Liver (tissue), 8 donors: ENCODE measurements at regions not wholly inside any gene's neighbourhood (a gene's known extent, or its start where the extent isn't known, plus 50 kb on each side); places are given as distances from the start of the nearest gene placed in this dataset.

Source experiments
- DNase-seq: peaks from one replicate; pipeline ENCODE4 v3.0.0-alpha.2; 2017; ENCODE audit warnings: low spot score
- H3K27ac ChIP-seq, 2 donors: one replicate each; pipeline ENCODE4 v1.7.0; 2013; ENCODE audit warnings: inconsistent platforms in 2 of 2, low read length in 2 of 2, control low read depth in 1 of 2, low read depth in 1 of 2, mild to moderate bottlenecking in 1 of 2
- H3K27me3 ChIP-seq, 4 donors: one replicate each; pipeline versions ENCODE4 v1.6.1 to v1.7.0; 2013; ENCODE audit warnings: low read length in 3 of 4, inconsistent platforms in 1 of 4, mild to moderate bottlenecking in 1 of 4, moderate library complexity in 1 of 4; ENCODE audit not compliant: control insufficient read depth in 4 of 4, insufficient read depth in 4 of 4
- H3K36me3 ChIP-seq, 4 donors: one replicate each; pipeline versions ENCODE4 v1.6.1 to v1.7.0; 2013; ENCODE audit warnings: low read length in 3 of 4, mild to moderate bottlenecking in 3 of 4, low read depth in 1 of 4, moderate library complexity in 1 of 4; ENCODE audit not compliant: control insufficient read depth in 4 of 4, insufficient read depth in 3 of 4
- H3K4me1 ChIP-seq, 4 donors: one replicate each; pipeline versions ENCODE4 v1.6.1 to v1.7.0; 2013; ENCODE audit warnings: low read length in 3 of 4, mild to moderate bottlenecking in 3 of 4, moderate library complexity in 1 of 4; ENCODE audit not compliant: control insufficient read depth in 4 of 4, insufficient read depth in 4 of 4
- H3K4me3 ChIP-seq, 3 donors: one replicate each; pipeline versions ENCODE4 v1.6.1 to v1.7.0; 2013; ENCODE audit warnings: low read length in 3 of 3, control low read depth in 1 of 3, low read depth in 1 of 3, mild to moderate bottlenecking in 1 of 3
- H3K9ac ChIP-seq, 2 donors: one replicate each; pipeline ENCODE4 v1.7.0; 2013; ENCODE audit warnings: low read length in 2 of 2, mild to moderate bottlenecking in 2 of 2, moderate library complexity in 2 of 2, control low read depth in 1 of 2, low read depth in 1 of 2
- H3K9me3 ChIP-seq, 4 donors: one replicate each; pipeline versions ENCODE4 v1.6.1 to v1.7.0; 2013; ENCODE audit warnings: low read length in 3 of 4; ENCODE audit not compliant: control insufficient read depth in 4 of 4
- EGR1 ChIP-seq, 2 donors: IDR thresholded peaks; 2 replicates each; pipeline ENCODE4 v1.6.1; 2016 to 2018; ENCODE audit warnings: antibody characterized with exemption in 2 of 2, low read depth in 2 of 2
- FOXA1 ChIP-seq: IDR thresholded peaks from 2 replicates; pipeline ENCODE4 v1.6.1; 2016; ENCODE audit warnings: antibody characterized with exemption
- FOXA2 ChIP-seq: IDR thresholded peaks from 2 replicates; pipeline ENCODE4 v1.6.1; 2016; ENCODE audit warnings: antibody characterized with exemption
- GABPA ChIP-seq, 2 donors: IDR thresholded peaks in 1 of 2; conservative IDR thresholded peaks in 1 of 2; 2 replicates each; pipeline ENCODE4 v1.6.1; 2016; ENCODE audit warnings: antibody characterized with exemption in 2 of 2, mild to moderate bottlenecking in 1 of 2, moderate library complexity in 1 of 2
- HNF4A ChIP-seq, 2 donors: conservative IDR thresholded peaks; 2 replicates each; pipeline ENCODE4 v1.6.1; 2016; ENCODE audit warnings: antibody characterized with exemption in 2 of 2, mild to moderate bottlenecking in 2 of 2
- HNF4G ChIP-seq: IDR thresholded peaks from 2 replicates; pipeline ENCODE4 v1.6.1; 2016; ENCODE audit warnings: antibody characterized with exemption
- JUND ChIP-seq, 2 donors: IDR thresholded peaks; 2 replicates each; pipeline ENCODE4 v1.6.1; 2016; ENCODE audit warnings: antibody characterized with exemption in 2 of 2
- RAD21 ChIP-seq, 2 donors: IDR thresholded peaks; 2 replicates each; pipeline ENCODE4 v1.6.1; 2016; ENCODE audit warnings: antibody characterized with exemption in 2 of 2, mild to moderate bottlenecking in 2 of 2
- RXRA ChIP-seq, 2 donors: IDR thresholded peaks; 2 replicates each; pipeline ENCODE4 v1.6.1; 2017 to 2018; ENCODE audit warnings: antibody characterized with exemption in 2 of 2, mild to moderate bottlenecking in 1 of 2
- SP1 ChIP-seq: IDR thresholded peaks from 2 replicates; pipeline ENCODE4 v1.6.1; 2018; ENCODE audit warnings: antibody characterized with exemption, mild to moderate bottlenecking
- TAF1 ChIP-seq: conservative IDR thresholded peaks from 2 replicates; pipeline ENCODE4 v1.6.1; 2016; ENCODE audit warnings: antibody characterized with exemption, mild to moderate bottlenecking
- YY1 ChIP-seq: IDR thresholded peaks from 2 replicates; pipeline ENCODE4 v1.6.1; 2016; ENCODE audit warnings: antibody characterized with exemption, mild to moderate bottlenecking
- WGBS: extraction: QIAGEN DNeasy Blood & Tissue Kit; methylation state at CpG from one replicate; pipeline ENCODE4 v1.1.7; 2013; 5-methylcytosine and 5-hydroxymethylcytosine counted together
- TF ChIP-seq, protein P1 (sequence below): IDR thresholded peaks from 2 replicates; pipeline ENCODE4 v1.6.1; 2016; ENCODE audit warnings: antibody characterized with exemption
- TF ChIP-seq, protein P2 (sequence below): IDR thresholded peaks from 2 replicates; pipeline ENCODE4 v1.6.1; 2016; ENCODE audit warnings: antibody characterized with exemption, mild to moderate bottlenecking
- TF ChIP-seq, protein P3 (sequence below): IDR thresholded peaks from 2 replicates; pipeline ENCODE4 v1.6.1; 2016; ENCODE audit warnings: antibody characterized with exemption
- TF ChIP-seq, protein P4 (sequence below): fragments of 150-350 bp; IDR thresholded peaks from 2 replicates; pipeline ENCODE4 v1.5.1; 2017; ENCODE audit warnings: improper control_type of control experiment, low read depth, low read length; ENCODE audit not compliant: missing input control
- TF ChIP-seq, protein P5 (sequence below): IDR thresholded peaks from 2 replicates; pipeline ENCODE4 v1.6.1; 2016; ENCODE audit warnings: antibody characterized with exemption
- donor health status: healthy.
- donor health status: healthy.
- donor health status: healthy.
- donor health status: healthy.
- donor health status: healthy.

DNA sequence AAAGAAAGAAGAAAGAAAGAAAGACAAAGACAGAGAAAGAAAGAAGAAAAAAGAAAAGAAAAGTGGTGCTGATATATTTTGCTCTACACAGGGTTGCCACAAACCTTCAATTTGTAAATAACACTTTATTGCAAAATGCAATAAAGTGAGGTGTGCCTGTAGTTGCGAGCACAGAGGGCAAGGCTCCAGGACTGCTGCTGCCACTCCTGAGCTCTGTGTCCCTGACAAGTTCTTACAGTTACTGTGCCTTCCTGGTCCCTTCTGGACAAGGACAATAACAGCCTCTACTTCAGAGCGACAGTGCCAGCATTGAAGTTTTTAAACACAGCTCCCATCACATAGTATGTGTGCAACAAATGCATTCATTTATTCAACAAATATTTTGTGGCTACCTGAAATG lies 148.1 kb downstream of the AXIN2 start:
- 72% methylated on average over 2 of the region's 2 CpGs for WGBS

DNA sequence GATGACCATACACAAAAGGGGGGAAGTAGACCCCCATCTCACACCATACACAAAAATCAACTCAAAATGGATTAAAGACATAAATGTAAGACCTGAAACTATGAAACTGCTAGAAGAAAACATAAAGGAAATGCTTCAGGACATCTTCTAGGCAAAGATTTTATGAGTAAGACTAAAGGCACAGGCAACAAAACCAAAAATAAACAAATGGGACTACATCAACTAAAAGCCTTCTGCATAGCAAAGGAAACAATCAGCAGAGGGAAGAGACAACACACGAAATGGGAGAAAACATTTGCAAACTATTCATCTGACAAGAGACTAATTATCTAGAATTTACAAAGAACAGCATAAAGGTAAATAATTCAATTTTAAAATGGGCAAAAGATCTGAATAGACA lies 152.1 kb downstream of the AXIN2 start:
- Histone ChIP-seq H3K4me1 (no peaks in the 10 kb centered on the region), H3K27ac (no peak overlapping the region), H3K9me3 (no peaks in the 10 kb centered on the region), H3K4me3 (no peak overlapping the region), H3K36me3 (no peaks in the 10 kb centered on the region), H3K9ac (no peak overlapping the region), H3K27me3 (no peaks in the 10 kb centered on the region)
- no peak for DNase-seq
- TF ChIP-seq, protein P1, sequence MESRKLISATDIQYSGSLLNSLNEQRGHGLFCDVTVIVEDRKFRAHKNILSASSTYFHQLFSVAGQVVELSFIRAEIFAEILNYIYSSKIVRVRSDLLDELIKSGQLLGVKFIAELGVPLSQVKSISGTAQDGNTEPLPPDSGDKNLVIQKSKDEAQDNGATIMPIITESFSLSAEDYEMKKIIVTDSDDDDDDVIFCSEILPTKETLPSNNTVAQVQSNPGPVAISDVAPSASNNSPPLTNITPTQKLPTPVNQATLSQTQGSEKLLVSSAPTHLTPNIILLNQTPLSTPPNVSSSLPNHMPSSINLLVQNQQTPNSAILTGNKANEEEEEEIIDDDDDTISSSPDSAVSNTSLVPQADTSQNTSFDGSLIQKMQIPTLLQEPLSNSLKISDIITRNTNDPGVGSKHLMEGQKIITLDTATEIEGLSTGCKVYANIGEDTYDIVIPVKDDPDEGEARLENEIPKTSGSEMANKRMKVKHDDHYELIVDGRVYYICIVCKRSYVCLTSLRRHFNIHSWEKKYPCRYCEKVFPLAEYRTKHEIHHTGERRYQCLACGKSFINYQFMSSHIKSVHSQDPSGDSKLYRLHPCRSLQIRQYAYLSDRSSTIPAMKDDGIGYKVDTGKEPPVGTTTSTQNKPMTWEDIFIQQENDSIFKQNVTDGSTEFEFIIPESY, result no peak
- no peak for TF ChIP-seq SP1
- TF ChIP-seq, protein P2, sequence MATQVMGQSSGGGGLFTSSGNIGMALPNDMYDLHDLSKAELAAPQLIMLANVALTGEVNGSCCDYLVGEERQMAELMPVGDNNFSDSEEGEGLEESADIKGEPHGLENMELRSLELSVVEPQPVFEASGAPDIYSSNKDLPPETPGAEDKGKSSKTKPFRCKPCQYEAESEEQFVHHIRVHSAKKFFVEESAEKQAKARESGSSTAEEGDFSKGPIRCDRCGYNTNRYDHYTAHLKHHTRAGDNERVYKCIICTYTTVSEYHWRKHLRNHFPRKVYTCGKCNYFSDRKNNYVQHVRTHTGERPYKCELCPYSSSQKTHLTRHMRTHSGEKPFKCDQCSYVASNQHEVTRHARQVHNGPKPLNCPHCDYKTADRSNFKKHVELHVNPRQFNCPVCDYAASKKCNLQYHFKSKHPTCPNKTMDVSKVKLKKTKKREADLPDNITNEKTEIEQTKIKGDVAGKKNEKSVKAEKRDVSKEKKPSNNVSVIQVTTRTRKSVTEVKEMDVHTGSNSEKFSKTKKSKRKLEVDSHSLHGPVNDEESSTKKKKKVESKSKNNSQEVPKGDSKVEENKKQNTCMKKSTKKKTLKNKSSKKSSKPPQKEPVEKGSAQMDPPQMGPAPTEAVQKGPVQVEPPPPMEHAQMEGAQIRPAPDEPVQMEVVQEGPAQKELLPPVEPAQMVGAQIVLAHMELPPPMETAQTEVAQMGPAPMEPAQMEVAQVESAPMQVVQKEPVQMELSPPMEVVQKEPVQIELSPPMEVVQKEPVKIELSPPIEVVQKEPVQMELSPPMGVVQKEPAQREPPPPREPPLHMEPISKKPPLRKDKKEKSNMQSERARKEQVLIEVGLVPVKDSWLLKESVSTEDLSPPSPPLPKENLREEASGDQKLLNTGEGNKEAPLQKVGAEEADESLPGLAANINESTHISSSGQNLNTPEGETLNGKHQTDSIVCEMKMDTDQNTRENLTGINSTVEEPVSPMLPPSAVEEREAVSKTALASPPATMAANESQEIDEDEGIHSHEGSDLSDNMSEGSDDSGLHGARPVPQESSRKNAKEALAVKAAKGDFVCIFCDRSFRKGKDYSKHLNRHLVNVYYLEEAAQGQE, result no peak
- no peak for TF ChIP-seq RAD21 (IDR thresholded peaks at IDR 0.05)
- TF ChIP-seq, protein P3, sequence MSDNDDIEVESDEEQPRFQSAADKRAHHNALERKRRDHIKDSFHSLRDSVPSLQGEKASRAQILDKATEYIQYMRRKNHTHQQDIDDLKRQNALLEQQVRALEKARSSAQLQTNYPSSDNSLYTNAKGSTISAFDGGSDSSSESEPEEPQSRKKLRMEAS, result no peak
- no peak for TF ChIP-seq RXRA (IDR thresholded peaks at IDR 0.05)
- TF ChIP-seq FOXA1, result no peak
- TF ChIP-seq FOXA2, result no peak
- TF ChIP-seq, protein P4, sequence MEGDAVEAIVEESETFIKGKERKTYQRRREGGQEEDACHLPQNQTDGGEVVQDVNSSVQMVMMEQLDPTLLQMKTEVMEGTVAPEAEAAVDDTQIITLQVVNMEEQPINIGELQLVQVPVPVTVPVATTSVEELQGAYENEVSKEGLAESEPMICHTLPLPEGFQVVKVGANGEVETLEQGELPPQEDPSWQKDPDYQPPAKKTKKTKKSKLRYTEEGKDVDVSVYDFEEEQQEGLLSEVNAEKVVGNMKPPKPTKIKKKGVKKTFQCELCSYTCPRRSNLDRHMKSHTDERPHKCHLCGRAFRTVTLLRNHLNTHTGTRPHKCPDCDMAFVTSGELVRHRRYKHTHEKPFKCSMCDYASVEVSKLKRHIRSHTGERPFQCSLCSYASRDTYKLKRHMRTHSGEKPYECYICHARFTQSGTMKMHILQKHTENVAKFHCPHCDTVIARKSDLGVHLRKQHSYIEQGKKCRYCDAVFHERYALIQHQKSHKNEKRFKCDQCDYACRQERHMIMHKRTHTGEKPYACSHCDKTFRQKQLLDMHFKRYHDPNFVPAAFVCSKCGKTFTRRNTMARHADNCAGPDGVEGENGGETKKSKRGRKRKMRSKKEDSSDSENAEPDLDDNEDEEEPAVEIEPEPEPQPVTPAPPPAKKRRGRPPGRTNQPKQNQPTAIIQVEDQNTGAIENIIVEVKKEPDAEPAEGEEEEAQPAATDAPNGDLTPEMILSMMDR, result no peak
- no peak for TF ChIP-seq GABPA (IDR thresholded peaks at IDR 0.05 in 1 of 2, conservative IDR thresholded peaks at IDR 0.05 in 1 of 2)
- TF ChIP-seq TAF1, result no peak
- TF ChIP-seq, protein P5, sequence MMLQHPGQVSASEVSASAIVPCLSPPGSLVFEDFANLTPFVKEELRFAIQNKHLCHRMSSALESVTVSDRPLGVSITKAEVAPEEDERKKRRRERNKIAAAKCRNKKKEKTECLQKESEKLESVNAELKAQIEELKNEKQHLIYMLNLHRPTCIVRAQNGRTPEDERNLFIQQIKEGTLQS, result no peak
- no peak for TF ChIP-seq JUND (IDR thresholded peaks at IDR 0.05)
- no peak for TF ChIP-seq HNF4G
- no peak for TF ChIP-seq EGR1 (IDR thresholded peaks at IDR 0.05; ENCODE audit: low read depth in 2 of 2)
- TF ChIP-seq HNF4A (conservative IDR thresholded peaks at IDR 0.05), result no peak
- TF ChIP-seq YY1, result no peak
- WGBS, result 33% methylated on average over 1 of the region's 1 CpG

More for the DNA sequence above, 148.1 kb downstream of the AXIN2 start:
- no peak for TF ChIP-seq SP1
- TF ChIP-seq, protein P1, result no peak
- TF ChIP-seq RXRA (IDR thresholded peaks at IDR 0.05), result no peak
- Histone ChIP-seq H3K36me3 (no peaks in the 10 kb centered on the region), H3K9me3 (no peaks in the 10 kb centered on the region), H3K27me3 (no peaks in the 10 kb centered on the region), H3K9ac (no peak overlapping the region), H3K27ac (no peak overlapping the region), H3K4me3 (no peak overlapping the region), H3K4me1 (no peaks in the 10 kb centered on the region)
- no peak for DNase-seq
